Pulmonary artery endothelial cell (primary cell): ENCODE measurements at regions not wholly inside any gene's neighbourhood (a gene's known extent, or its start where the extent isn't known, plus 50 kb on each side); places are given as distances from the start of the nearest gene placed in this dataset.

ENCODE experiments used
- DNase-seq: peaks from one replicate; pipeline ENCODE4 v3.0.0-alpha.2; 2011; ENCODE audit warnings: low read depth, low spot score

DNA sequence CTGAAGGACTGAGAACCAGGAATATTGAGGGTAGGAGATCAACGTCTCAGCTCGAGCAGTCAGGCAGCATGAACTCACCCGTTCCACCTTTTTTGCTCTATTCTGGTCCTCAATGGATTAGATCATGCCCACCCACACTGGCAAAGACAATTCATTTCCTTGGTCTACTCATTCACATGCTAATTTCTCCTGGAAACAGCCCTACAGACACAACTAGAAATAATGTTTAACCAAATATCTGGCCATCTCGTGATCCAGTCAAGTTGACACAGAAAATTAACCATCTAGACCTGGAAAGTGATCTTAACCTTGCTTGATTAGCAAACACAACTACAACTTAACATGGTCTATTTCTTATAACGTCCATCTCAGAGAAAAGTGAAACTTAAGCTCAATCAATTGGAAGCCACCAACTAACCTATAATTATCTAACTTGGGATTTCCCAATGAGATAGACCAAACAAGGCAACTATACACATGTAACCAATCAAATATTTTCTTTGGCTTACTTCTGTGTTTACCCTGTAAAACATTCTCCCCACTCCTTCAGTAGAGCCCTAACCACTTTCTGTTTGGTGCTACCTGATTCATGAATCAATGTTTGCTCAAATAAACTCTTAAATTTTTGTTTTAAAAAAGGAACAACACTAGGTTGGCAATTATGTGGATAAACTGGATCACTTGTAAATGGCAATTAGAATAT lies 69.7 kb upstream of the MAMLD1 start:
- no peak for DNase-seq

- no peak for DNase-seq
These were observed 64.1 kb upstream of the MAMLD1 start for GRCh38 chrX:150298841-150299551.

GRCh38 chrX:150299579-150299978 lies 63.5 kb upstream of the MAMLD1 start:
- DNase-seq, result no peak

DNA sequence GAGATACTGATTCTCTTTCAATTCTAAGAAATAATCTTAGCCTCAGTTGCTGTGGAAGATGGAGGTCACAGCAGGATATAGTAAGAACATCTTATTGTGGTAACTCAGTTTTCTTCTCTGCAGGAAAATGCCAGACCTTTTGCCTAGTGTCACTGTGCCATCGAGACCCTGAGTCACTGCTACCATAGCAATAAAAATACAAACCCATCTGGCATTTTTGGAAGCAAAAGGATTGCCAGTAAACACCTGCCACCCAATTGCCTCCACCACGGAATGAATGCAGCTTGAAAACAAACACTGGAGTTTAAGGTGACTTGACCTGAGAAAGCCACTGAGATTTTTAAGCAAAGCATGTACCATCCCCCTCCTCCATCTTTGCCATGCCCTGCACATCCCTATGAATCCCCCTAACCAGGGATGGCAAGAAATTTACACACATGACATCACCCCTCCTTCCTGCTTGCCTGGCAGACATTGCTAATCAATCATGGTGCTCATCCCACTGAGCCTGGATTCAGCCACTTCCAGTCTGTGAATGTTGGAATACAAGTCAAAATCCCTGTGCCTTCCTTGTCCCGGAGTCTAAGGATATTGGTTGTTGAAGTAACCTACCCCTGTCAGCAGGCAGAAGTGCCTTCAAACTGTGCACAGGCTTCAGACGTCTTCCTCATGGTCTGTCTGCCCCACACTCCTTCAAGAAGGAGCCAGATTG lies 59.6 kb upstream of the MAMLD1 start:
- DNase-seq, result no peak

DNA sequence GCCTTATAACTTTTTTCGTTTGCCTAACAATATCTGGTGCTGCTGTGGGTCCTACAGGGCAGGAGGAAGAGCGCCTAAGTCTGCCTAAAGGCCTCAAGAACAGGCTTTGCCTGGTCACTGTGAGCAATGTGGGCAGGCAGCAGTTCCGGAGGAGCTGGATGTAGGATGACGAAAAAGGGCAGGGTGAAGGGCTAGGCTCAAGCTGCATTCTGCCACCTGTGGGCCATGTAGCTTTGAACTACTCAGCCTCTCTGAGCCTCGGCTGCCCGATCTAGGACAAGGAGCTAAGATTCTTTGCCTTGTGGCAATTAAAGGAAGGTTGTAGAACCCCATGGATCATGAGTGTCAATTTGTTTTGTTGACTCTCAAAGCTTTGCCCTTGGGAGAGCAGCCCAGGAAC lies 57.1 kb upstream of the MAMLD1 start:
- no peak for DNase-seq

GRCh38 chrX:150308041-150308440 lies 55.1 kb upstream of the MAMLD1 start:
- DNase-seq, result no peak

GRCh38 chrX:150308532-150309157 lies 54.5 kb upstream of the MAMLD1 start:
- no peak for DNase-seq

- no peak for DNase-seq
These were observed 52.7 kb upstream of the MAMLD1 start for GRCh38 chrX:150310417-150310816.

DNA sequence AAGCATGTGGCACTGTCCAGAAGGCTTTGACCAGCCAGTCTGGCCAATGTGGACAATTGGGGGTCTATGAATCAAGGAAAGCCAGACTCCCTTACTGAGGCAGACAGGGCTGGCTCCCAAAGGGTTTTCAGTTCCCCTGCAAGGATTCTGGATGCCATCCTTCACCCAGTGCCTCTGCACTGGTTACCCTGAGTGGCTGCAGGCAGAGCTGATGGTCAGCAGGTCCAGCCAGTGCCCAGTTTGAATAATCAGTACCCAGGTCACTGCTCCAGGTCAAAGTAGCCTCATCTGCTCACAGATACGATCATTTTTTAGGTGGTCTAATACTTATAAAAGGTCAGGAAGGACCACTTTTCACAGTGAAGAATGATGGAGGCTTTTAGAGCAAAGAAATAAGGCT lies 52.2 kb upstream of the MAMLD1 start:
- no peak for DNase-seq

- no peak for DNase-seq
These were observed 50.2 kb upstream of the MAMLD1 start for GRCh38 chrX:150312931-150313330.
